ENCODE measurements at regions not wholly inside any gene's neighbourhood (a gene's known extent, or its start where the extent isn't known, plus 50 kb on each side); places are given as distances from the start of the nearest gene placed in this dataset.
"Not testable (repeated sequence)": the region's sequence is repeated elsewhere in the genome, so short reads cannot be mapped to it uniquely, and the experiment has no call there.

- H3K27me3 ChIP-seq (ENCODE audit: control insufficient read depth, insufficient read depth, low read length), result no peaks in the 10 kb centered on the region; the same call in 1 of the 2 replicates
- no peaks in the 10 kb centered on the region for H3K9me3 ChIP-seq (ENCODE audit: control insufficient read depth, insufficient read depth, low read length)
- no peaks in the 10 kb centered on the region for H3K36me3 ChIP-seq (ENCODE audit: control insufficient read depth, insufficient read depth, low read length)
- H3K9ac ChIP-seq (ENCODE audit: low read depth, low read length), result no peak overlapping the region
- H3K4me3 ChIP-seq (ENCODE audit: low read depth, low read length), result no peak overlapping the region
- no peak overlapping the region for H3K27ac ChIP-seq (ENCODE audit: low read depth, low read length)
- peaks cover 47% of the 10 kb centered on the region for H3K4me1 ChIP-seq (ENCODE audit: control insufficient read depth, insufficient read depth, low read length)
Observed at GRCh38 chr6:111925296-111925695, 52.0 kb upstream of the FYN start.

GRCh38 chr6:111926731-111927302 is 53.6 kb upstream of the FYN start:
- H3K36me3 ChIP-seq (ENCODE audit: control insufficient read depth, insufficient read depth, low read length), result no peaks in the 10 kb centered on the region
- no peak overlapping the region for H3K27ac ChIP-seq (ENCODE audit: low read depth, low read length)
- no peaks in the 10 kb centered on the region for H3K9me3 ChIP-seq (ENCODE audit: control insufficient read depth, insufficient read depth, low read length)
- H3K4me1 ChIP-seq (ENCODE audit: control insufficient read depth, insufficient read depth, low read length), result peaks cover 32% of the 10 kb centered on the region
- H3K4me3 ChIP-seq (ENCODE audit: low read depth, low read length), result no peak overlapping the region
- H3K27me3 ChIP-seq (ENCODE audit: control insufficient read depth, insufficient read depth, low read length), result no peaks in the 10 kb centered on the region; the same call in 1 of the 2 replicates
- no peak overlapping the region for H3K9ac ChIP-seq (ENCODE audit: low read depth, low read length)

GRCh38 chr6:111927321-111927720 is 54.1 kb upstream of the FYN start:
- H3K4me1 ChIP-seq (ENCODE audit: control insufficient read depth, insufficient read depth, low read length), result peaks cover 27% of the 10 kb centered on the region
- no peak overlapping the region for H3K27ac ChIP-seq (ENCODE audit: low read depth, low read length)
- no peaks in the 10 kb centered on the region for H3K36me3 ChIP-seq (ENCODE audit: control insufficient read depth, insufficient read depth, low read length)
- no peak overlapping the region for H3K4me3 ChIP-seq (ENCODE audit: low read depth, low read length)
- H3K9me3 ChIP-seq (ENCODE audit: control insufficient read depth, insufficient read depth, low read length), result no peaks in the 10 kb centered on the region
- H3K9ac ChIP-seq (ENCODE audit: low read depth, low read length), result no peak overlapping the region
- H3K27me3 ChIP-seq (ENCODE audit: control insufficient read depth, insufficient read depth, low read length), result no peaks in the 10 kb centered on the region; the same call in 1 of the 2 replicates

GRCh38 chr6:111928139-111928538 is 54.9 kb upstream of the FYN start:
- Histone ChIP-seq H3K9ac (ENCODE audit: low read depth, low read length) (no peak overlapping the region), H3K9me3 (ENCODE audit: control insufficient read depth, insufficient read depth, low read length) (no peaks in the 10 kb centered on the region), H3K27me3 (ENCODE audit: control insufficient read depth, insufficient read depth, low read length) (no peaks in the 10 kb centered on the region; the same call in 1 of the 2 replicates), H3K4me1 (ENCODE audit: control insufficient read depth, insufficient read depth, low read length) (peaks cover 19% of the 10 kb centered on the region), H3K36me3 (ENCODE audit: control insufficient read depth, insufficient read depth, low read length) (no peaks in the 10 kb centered on the region), H3K27ac (ENCODE audit: low read depth, low read length) (no peak overlapping the region), H3K4me3 (ENCODE audit: low read depth, low read length) (no peak overlapping the region)

GRCh38 chr6:111934611-111935010 is 61.4 kb upstream of the FYN start:
- not testable (repeated sequence) for H3K4me3 ChIP-seq (ENCODE audit: low read depth, low read length); H3K27ac ChIP-seq (ENCODE audit: low read depth, low read length); H3K4me1 ChIP-seq (ENCODE audit: control insufficient read depth, insufficient read depth, low read length); H3K36me3 ChIP-seq (ENCODE audit: control insufficient read depth, insufficient read depth, low read length); H3K9me3 ChIP-seq (ENCODE audit: control insufficient read depth, insufficient read depth, low read length); H3K27me3 ChIP-seq (ENCODE audit: control insufficient read depth, insufficient read depth, low read length); H3K9ac ChIP-seq (ENCODE audit: low read depth, low read length)

GRCh38 chr6:111936718-111937117 is 63.5 kb upstream of the FYN start:
- no peaks in the 10 kb centered on the region for H3K36me3 ChIP-seq (ENCODE audit: control insufficient read depth, insufficient read depth, low read length)
- no peaks in the 10 kb centered on the region for H3K9me3 ChIP-seq (ENCODE audit: control insufficient read depth, insufficient read depth, low read length)
- no peak overlapping the region for H3K9ac ChIP-seq (ENCODE audit: low read depth, low read length)
- no peak overlapping the region for H3K27ac ChIP-seq (ENCODE audit: low read depth, low read length)
- 0 out of 2 replicates have a peak, but pooled peaks cover 7% of the 10 kb centered on the region for H3K4me1 ChIP-seq (ENCODE audit: control insufficient read depth, insufficient read depth, low read length)
- no peak overlapping the region for H3K4me3 ChIP-seq (ENCODE audit: low read depth, low read length)
- H3K27me3 ChIP-seq (ENCODE audit: control insufficient read depth, insufficient read depth, low read length), result no peaks in the 10 kb centered on the region

GRCh38 chr6:111938710-111939109 is 65.5 kb upstream of the FYN start:
- no peaks in the 10 kb centered on the region for H3K27me3 ChIP-seq (ENCODE audit: control insufficient read depth, insufficient read depth, low read length)
- 0 out of 2 replicates have a peak, but pooled peaks cover 7% of the 10 kb centered on the region for H3K4me1 ChIP-seq (ENCODE audit: control insufficient read depth, insufficient read depth, low read length)
- no peak overlapping the region for H3K9ac ChIP-seq (ENCODE audit: low read depth, low read length)
- peaks cover 2% of the 10 kb centered on the region; the same call in 1 of the 2 replicates for H3K9me3 ChIP-seq (ENCODE audit: control insufficient read depth, insufficient read depth, low read length)
- H3K4me3 ChIP-seq (ENCODE audit: low read depth, low read length), result no peak overlapping the region
- no peaks in the 10 kb centered on the region for H3K36me3 ChIP-seq (ENCODE audit: control insufficient read depth, insufficient read depth, low read length)
- H3K27ac ChIP-seq (ENCODE audit: low read depth, low read length), result peak overlapping the region; percentile 26

GRCh38 chr6:111939902-111940301 is 66.7 kb upstream of the FYN start:
- H3K4me1 ChIP-seq (ENCODE audit: control insufficient read depth, insufficient read depth, low read length), result 0 out of 2 replicates have a peak, but pooled peaks cover 7% of the 10 kb centered on the region

GRCh38 chr6:111940801-111941200 is 67.5 kb upstream of the FYN start:
- Histone ChIP-seq H3K9ac (ENCODE audit: low read depth, low read length) (no peak overlapping the region), H3K4me3 (ENCODE audit: low read depth, low read length) (no peak overlapping the region), H3K36me3 (ENCODE audit: control insufficient read depth, insufficient read depth, low read length) (no peaks in the 10 kb centered on the region), H3K27me3 (ENCODE audit: control insufficient read depth, insufficient read depth, low read length) (no peaks in the 10 kb centered on the region), H3K27ac (ENCODE audit: low read depth, low read length) (no peak overlapping the region), H3K4me1 (ENCODE audit: control insufficient read depth, insufficient read depth, low read length) (0 out of 2 replicates have a peak, but pooled peaks cover 7% of the 10 kb centered on the region), H3K9me3 (ENCODE audit: control insufficient read depth, insufficient read depth, low read length) (peaks cover 2% of the 10 kb centered on the region; the same call in 1 of the 2 replicates)

More at GRCh38 chr6:111939902-111940301, 66.7 kb upstream of the FYN start:
- no peak overlapping the region for H3K9ac ChIP-seq (ENCODE audit: low read depth, low read length)
- no peak overlapping the region for H3K27ac ChIP-seq (ENCODE audit: low read depth, low read length)
- H3K27me3 ChIP-seq (ENCODE audit: control insufficient read depth, insufficient read depth, low read length), result no peaks in the 10 kb centered on the region
- H3K4me3 ChIP-seq (ENCODE audit: low read depth, low read length), result no peak overlapping the region
- peaks cover 2% of the 10 kb centered on the region; the same call in 1 of the 2 replicates for H3K9me3 ChIP-seq (ENCODE audit: control insufficient read depth, insufficient read depth, low read length)
- H3K36me3 ChIP-seq (ENCODE audit: control insufficient read depth, insufficient read depth, low read length), result no peaks in the 10 kb centered on the region

- H3K27ac ChIP-seq (ENCODE audit: low read depth, low read length), result no peak overlapping the region
- no peak overlapping the region for H3K4me3 ChIP-seq (ENCODE audit: low read depth, low read length)
- H3K36me3 ChIP-seq (ENCODE audit: control insufficient read depth, insufficient read depth, low read length), result no peaks in the 10 kb centered on the region
- 0 out of 2 replicates have a peak, but pooled peaks cover 4% of the 10 kb centered on the region for H3K4me1 ChIP-seq (ENCODE audit: control insufficient read depth, insufficient read depth, low read length)
- no peak overlapping the region for H3K9ac ChIP-seq (ENCODE audit: low read depth, low read length)
- H3K27me3 ChIP-seq (ENCODE audit: control insufficient read depth, insufficient read depth, low read length), result no peaks in the 10 kb centered on the region
- peaks cover 2% of the 10 kb centered on the region; the same call in 1 of the 2 replicates for H3K9me3 ChIP-seq (ENCODE audit: control insufficient read depth, insufficient read depth, low read length)
Observed at GRCh38 chr6:111941686-111942330, 68.6 kb upstream of the FYN start.

GRCh38 chr6:111942561-111942960 is 69.3 kb upstream of the FYN start:
- Histone ChIP-seq H3K27ac (ENCODE audit: low read depth, low read length) (no peak overlapping the region), H3K36me3 (ENCODE audit: control insufficient read depth, insufficient read depth, low read length) (no peaks in the 10 kb centered on the region), H3K4me1 (ENCODE audit: control insufficient read depth, insufficient read depth, low read length) (no peaks in the 10 kb centered on the region), H3K4me3 (ENCODE audit: low read depth, low read length) (no peak overlapping the region), H3K9me3 (ENCODE audit: control insufficient read depth, insufficient read depth, low read length) (peaks cover 2% of the 10 kb centered on the region; the same call in 1 of the 2 replicates), H3K9ac (ENCODE audit: low read depth, low read length) (no peak overlapping the region), H3K27me3 (ENCODE audit: control insufficient read depth, insufficient read depth, low read length) (no peaks in the 10 kb centered on the region)

Data from HUES48 (cell line).